ENCODE measurements at regions not wholly inside any gene's neighbourhood (a gene's known extent, or its start where the extent isn't known, plus 50 kb on each side); places are given as distances from the start of the nearest gene placed in this dataset.

GRCh38 chr5:38167562-38167996, 90.8 kb upstream of the EGFLAM start:
- Mint-ChIP-seq H3K9me3 (no peaks in the 10 kb centered on the region), H3K4me3 (no peak overlapping the region), H3K27me3 (no peaks in the 10 kb centered on the region), H3K36me3 (ENCODE audit: insufficient read depth) (no peaks in the 10 kb centered on the region), H3K27ac (ENCODE audit: low read depth) (no peak overlapping the region), H3K4me1 (no peaks in the 10 kb centered on the region)
- ATAC-seq (replicated peaks; ENCODE audit: extremely low read depth, poor library complexity, severe bottlenecking) (no peak), DNase-seq (ENCODE audit: low spot score in 2 of 2) (no peak)

- H3K27me3 Mint-ChIP-seq = no peaks in the 10 kb centered on the region
- H3K9me3 Mint-ChIP-seq = no peaks in the 10 kb centered on the region
- ATAC-seq (replicated peaks; ENCODE audit: extremely low read depth, poor library complexity, severe bottlenecking) = no peak
- H3K4me1 Mint-ChIP-seq = no peaks in the 10 kb centered on the region
- H3K36me3 Mint-ChIP-seq (ENCODE audit: insufficient read depth) = no peaks in the 10 kb centered on the region
- no peak overlapping the region for H3K27ac Mint-ChIP-seq (ENCODE audit: low read depth)
- DNase-seq (ENCODE audit: low spot score in 2 of 2) = no peak
- no peak overlapping the region for H3K4me3 Mint-ChIP-seq
Observed at GRCh38 chr5:38166832-38167231, 91.5 kb upstream of the EGFLAM start.

DNA sequence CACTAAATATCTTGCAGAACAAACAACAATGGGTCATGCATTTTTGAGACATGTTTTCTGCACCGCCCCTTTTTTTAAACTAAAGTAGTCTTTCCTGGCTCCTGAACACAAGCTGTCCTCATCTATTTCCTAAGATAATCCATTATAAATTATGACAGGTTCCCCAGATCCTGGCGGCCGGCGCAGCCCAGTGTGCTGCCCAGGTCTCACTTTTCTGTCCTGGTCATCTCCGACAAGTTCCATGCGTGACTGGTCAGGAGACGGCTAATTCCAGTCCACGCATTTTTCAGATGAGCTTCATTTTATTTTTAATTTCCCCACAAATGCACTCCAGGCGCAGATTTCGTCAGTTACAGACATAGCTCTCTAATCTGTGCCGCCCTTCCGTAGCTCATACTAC, 92.9 kb upstream of the EGFLAM start:
- no peaks in the 10 kb centered on the region for H3K4me1 Mint-ChIP-seq
- H3K27me3 Mint-ChIP-seq = no peaks in the 10 kb centered on the region
- ATAC-seq (replicated peaks; ENCODE audit: extremely low read depth, poor library complexity, severe bottlenecking) = no peak
- H3K27ac Mint-ChIP-seq (ENCODE audit: low read depth) = no peak overlapping the region
- H3K4me3 Mint-ChIP-seq = no peak overlapping the region
- DNase-seq (ENCODE audit: low spot score in 2 of 2) = no peak
- no peaks in the 10 kb centered on the region for H3K9me3 Mint-ChIP-seq
- H3K36me3 Mint-ChIP-seq (ENCODE audit: insufficient read depth) = no peaks in the 10 kb centered on the region

DNA sequence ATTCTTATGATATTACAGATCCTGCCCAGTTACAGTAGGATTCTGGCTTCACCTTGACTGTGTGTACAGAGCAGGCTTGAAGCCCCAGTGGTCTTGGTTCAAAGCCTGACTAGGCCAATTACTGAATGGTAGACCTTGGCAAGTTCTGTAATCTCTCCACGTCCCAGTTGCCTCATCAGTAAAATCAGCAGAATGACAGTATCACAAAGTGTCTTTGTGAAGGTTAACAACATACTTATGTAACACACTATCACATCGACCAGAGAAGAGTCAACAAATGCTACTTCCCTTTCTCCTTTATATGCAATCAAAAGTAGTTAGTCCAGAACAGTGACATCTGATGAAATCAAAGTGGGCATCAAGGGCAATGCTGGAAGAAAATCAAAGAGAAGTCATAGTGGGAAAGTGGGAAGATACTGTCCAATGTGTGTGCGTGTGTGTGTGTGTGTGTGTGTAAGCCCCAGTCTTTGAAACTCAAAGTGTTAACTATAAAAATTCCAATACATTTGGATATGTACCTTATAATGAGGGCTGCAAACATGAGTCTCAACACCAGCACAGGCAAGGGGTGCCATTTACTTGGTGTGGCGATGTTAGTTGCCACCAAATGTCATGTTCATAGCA, 93.5 kb upstream of the EGFLAM start:
- Mint-ChIP-seq H3K4me1 (no peaks in the 10 kb centered on the region), H3K9me3 (no peaks in the 10 kb centered on the region), H3K4me3 (no peak overlapping the region), H3K27ac (ENCODE audit: low read depth) (no peak overlapping the region), H3K27me3 (no peaks in the 10 kb centered on the region), H3K36me3 (ENCODE audit: insufficient read depth) (no peaks in the 10 kb centered on the region)
- no peak for DNase-seq (ENCODE audit: low spot score in 2 of 2)
- ATAC-seq (replicated peaks; ENCODE audit: extremely low read depth, poor library complexity, severe bottlenecking) = no peak

- H3K27ac Mint-ChIP-seq (ENCODE audit: low read depth) = no peak overlapping the region
- H3K36me3 Mint-ChIP-seq (ENCODE audit: insufficient read depth) = no peaks in the 10 kb centered on the region
- ATAC-seq (replicated peaks; ENCODE audit: extremely low read depth, poor library complexity, severe bottlenecking) (no peak), DNase-seq (ENCODE audit: low spot score in 2 of 2) (no peak)
- H3K4me1 Mint-ChIP-seq = no peaks in the 10 kb centered on the region
- peaks cover 9% of the 10 kb centered on the region for H3K27me3 Mint-ChIP-seq
- H3K4me3 Mint-ChIP-seq = no peak overlapping the region
- peaks cover 5% of the 10 kb centered on the region for H3K9me3 Mint-ChIP-seq
Observed at GRCh38 chr5:38163636-38164237, 94.6 kb upstream of the EGFLAM start.

- H3K9me3 Mint-ChIP-seq = peaks cover 5% of the 10 kb centered on the region
- H3K4me3 Mint-ChIP-seq = no peak overlapping the region
- no peaks in the 10 kb centered on the region for H3K4me1 Mint-ChIP-seq
- H3K36me3 Mint-ChIP-seq (ENCODE audit: insufficient read depth) = no peaks in the 10 kb centered on the region
- H3K27me3 Mint-ChIP-seq = peaks cover 20% of the 10 kb centered on the region
- no peak for ATAC-seq (replicated peaks; ENCODE audit: extremely low read depth, poor library complexity, severe bottlenecking)
- DNase-seq (ENCODE audit: low spot score in 2 of 2) = no peak
- H3K27ac Mint-ChIP-seq (ENCODE audit: low read depth) = no peak overlapping the region
Observed at GRCh38 chr5:38162625-38163024, 95.7 kb upstream of the EGFLAM start.

DNA sequence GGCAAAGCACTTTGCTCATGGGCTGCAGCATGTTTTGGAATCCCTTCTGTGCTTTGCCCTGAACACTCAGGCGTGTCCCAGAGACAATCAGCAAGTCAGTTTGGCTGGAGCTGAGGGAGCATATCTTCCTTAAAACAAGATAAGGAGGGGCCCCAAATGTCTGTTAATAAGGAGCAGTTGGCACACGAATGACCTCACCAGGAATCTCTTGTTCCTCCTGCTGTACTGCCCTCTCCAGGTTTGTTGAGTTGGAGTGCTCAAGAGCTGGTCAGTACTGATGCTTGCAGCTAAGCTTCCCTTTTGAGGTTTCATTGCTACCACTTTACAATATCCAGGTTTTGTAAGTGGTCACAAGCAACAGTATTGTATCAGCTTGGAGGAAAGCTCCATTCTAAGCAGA, 101.3 kb upstream of the EGFLAM start:
- Mint-ChIP-seq H3K9me3 (peaks cover 11% of the 10 kb centered on the region), H3K27ac (ENCODE audit: low read depth) (no peak overlapping the region), H3K4me3 (no peak overlapping the region), H3K27me3 (peaks cover 52% of the 10 kb centered on the region), H3K4me1 (no peaks in the 10 kb centered on the region), H3K36me3 (ENCODE audit: insufficient read depth) (no peaks in the 10 kb centered on the region)
- no peak for DNase-seq (ENCODE audit: low spot score in 2 of 2)
- ATAC-seq (replicated peaks; ENCODE audit: extremely low read depth, poor library complexity, severe bottlenecking) = no peak

DNA sequence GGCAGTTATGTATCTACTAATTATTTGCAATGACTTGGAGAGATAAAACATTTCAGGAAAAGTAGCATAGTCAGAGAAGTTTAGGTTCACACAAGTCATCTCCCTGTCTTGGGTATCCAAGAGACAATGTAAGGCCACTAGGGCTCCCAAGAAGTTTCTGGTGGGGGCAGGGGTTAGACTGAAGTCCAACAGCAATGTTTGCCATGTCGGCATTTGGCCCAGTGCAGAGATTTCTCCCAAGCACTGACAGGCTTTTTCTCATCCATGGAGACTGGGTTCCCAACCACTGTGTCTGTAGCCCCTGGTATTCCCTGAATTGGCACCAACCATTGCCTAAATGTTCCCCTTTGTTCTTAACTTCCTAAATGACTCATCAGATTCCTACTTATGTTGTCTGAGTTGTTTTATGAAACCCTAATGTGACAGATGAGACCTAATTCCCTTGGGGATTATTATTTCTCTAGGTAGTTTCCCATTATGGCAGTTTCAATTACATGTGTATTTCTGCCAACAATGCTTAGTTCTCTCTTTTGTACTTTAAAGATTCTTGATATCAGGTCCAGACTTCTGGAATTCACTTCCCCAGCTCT, 103.6 kb upstream of the EGFLAM start:
- DNase-seq (ENCODE audit: low spot score in 2 of 2) (no peak), ATAC-seq (replicated peaks; ENCODE audit: extremely low read depth, poor library complexity, severe bottlenecking) (no peak)
- Mint-ChIP-seq H3K36me3 (ENCODE audit: insufficient read depth) (no peaks in the 10 kb centered on the region), H3K4me3 (no peak overlapping the region), H3K27ac (ENCODE audit: low read depth) (no peak overlapping the region), H3K4me1 (no peaks in the 10 kb centered on the region), H3K27me3 (peaks cover 66% of the 10 kb centered on the region), H3K9me3 (peaks cover 18% of the 10 kb centered on the region)

DNA sequence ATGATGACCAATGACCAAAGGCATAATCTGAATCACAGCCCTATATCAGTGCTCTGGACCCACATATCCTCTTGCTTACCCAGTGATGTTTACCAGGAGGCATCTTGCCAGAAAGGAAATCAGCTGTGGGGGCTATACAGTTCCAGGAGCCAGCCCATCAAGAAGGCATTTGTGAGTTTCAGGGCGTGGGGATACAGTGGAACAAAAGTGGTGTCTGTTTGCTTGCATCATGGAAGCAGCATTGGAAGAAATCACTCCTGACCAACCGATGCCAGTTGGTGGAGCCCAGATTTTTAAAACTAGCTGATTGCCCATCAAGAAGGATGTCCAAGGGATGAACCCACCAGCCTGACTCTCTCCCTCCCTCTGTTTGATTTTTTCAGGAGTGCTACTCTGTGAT, 106.5 kb upstream of the EGFLAM start:
- Mint-ChIP-seq H3K4me3 (no peak overlapping the region), H3K36me3 (ENCODE audit: insufficient read depth) (no peaks in the 10 kb centered on the region), H3K27me3 (peaks cover 41% of the 10 kb centered on the region), H3K4me1 (no peaks in the 10 kb centered on the region), H3K27ac (ENCODE audit: low read depth) (no peak overlapping the region), H3K9me3 (peaks cover 13% of the 10 kb centered on the region)
- no peak for ATAC-seq (replicated peaks; ENCODE audit: extremely low read depth, poor library complexity, severe bottlenecking)
- no peak for DNase-seq (ENCODE audit: low spot score in 2 of 2)

- Mint-ChIP-seq H3K36me3 (ENCODE audit: insufficient read depth) (no peaks in the 10 kb centered on the region), H3K27me3 (peaks cover 26% of the 10 kb centered on the region), H3K27ac (ENCODE audit: low read depth) (no peak overlapping the region), H3K9me3 (peaks cover 7% of the 10 kb centered on the region), H3K4me1 (no peaks in the 10 kb centered on the region), H3K4me3 (no peak overlapping the region)
- ATAC-seq (replicated peaks; ENCODE audit: extremely low read depth, poor library complexity, severe bottlenecking) (no peak), DNase-seq (ENCODE audit: low spot score in 2 of 2) (no peak)
Observed at GRCh38 chr5:38149815-38150195, 108.6 kb upstream of the EGFLAM start.

- Mint-ChIP-seq H3K9me3 (peaks cover 7% of the 10 kb centered on the region), H3K27ac (ENCODE audit: low read depth) (no peak overlapping the region), H3K4me1 (no peaks in the 10 kb centered on the region), H3K4me3 (no peak overlapping the region), H3K36me3 (ENCODE audit: insufficient read depth) (no peaks in the 10 kb centered on the region), H3K27me3 (peaks cover 14% of the 10 kb centered on the region)
- ATAC-seq (replicated peaks; ENCODE audit: extremely low read depth, poor library complexity, severe bottlenecking) = no peak
- no peak for DNase-seq (ENCODE audit: low spot score in 2 of 2)
Observed at GRCh38 chr5:38148021-38148625, 110.2 kb upstream of the EGFLAM start.

DNA sequence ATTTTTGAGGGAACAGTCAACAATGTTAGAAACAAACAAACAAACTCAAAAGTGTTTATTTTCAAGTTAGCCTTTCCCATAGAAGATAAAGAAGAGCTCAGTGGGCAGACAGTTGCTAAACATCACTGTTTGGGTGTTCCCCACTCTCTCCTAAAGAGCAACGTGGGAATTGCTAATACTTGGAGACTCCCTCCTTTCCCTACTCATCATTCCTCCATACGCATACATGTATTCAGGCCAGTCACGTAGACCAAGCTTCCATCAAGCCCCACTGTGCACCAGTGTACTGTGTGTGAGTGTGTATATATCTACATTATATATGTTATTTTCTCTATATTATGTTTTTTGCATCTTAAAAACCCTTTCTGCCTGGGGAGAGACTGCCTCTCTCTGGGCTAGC, 115.0 kb upstream of the EGFLAM start:
- H3K27ac Mint-ChIP-seq (ENCODE audit: low read depth) = no peak overlapping the region
- DNase-seq (ENCODE audit: low spot score in 2 of 2) = no peak
- H3K4me3 Mint-ChIP-seq = no peak overlapping the region
- H3K36me3 Mint-ChIP-seq (ENCODE audit: insufficient read depth) = no peaks in the 10 kb centered on the region
- H3K27me3 Mint-ChIP-seq = no peaks in the 10 kb centered on the region
- H3K9me3 Mint-ChIP-seq = no peaks in the 10 kb centered on the region
- ATAC-seq (replicated peaks; ENCODE audit: extremely low read depth, poor library complexity, severe bottlenecking) = no peak
- H3K4me1 Mint-ChIP-seq = no peaks in the 10 kb centered on the region

DNA sequence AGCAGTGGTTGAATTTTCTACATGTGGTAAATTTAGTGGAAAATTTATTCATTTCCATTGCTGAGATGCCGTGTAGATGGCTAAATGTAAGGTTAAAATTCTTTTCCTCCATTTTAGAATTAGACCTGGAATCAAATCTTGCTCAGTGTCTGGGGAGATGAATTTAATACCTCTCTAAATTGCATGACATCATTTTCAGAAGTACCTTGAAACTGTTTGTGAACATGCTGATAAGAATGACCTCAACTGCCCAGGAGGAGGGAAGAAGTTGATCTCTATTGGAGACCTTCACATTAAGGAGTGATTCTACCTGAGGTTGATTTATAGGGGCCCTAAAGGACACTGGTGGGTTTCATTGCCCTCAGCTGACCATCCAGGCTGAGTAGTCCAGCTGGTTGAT, 116.7 kb upstream of the EGFLAM start:
- Mint-ChIP-seq H3K9me3 (no peaks in the 10 kb centered on the region), H3K36me3 (ENCODE audit: insufficient read depth) (no peaks in the 10 kb centered on the region), H3K27me3 (peaks cover 9% of the 10 kb centered on the region), H3K4me3 (no peak overlapping the region), H3K27ac (ENCODE audit: low read depth) (no peak overlapping the region), H3K4me1 (no peaks in the 10 kb centered on the region)
- ATAC-seq (replicated peaks; ENCODE audit: extremely low read depth, poor library complexity, severe bottlenecking) (no peak), DNase-seq (ENCODE audit: low spot score in 2 of 2) (no peak)
